Progenitor cell of endocrine pancreas (in vitro differentiated cells): ENCODE measurements at regions not wholly inside any gene's neighbourhood (a gene's known extent, or its start where the extent isn't known, plus 50 kb on each side); places are given as distances from the start of the nearest gene placed in this dataset.

Experiments used
- DNase-seq: peaks from one replicate; pipeline ENCODE4 v3.0.0; 2021; ENCODE audit warnings: low spot score; ENCODE audit not compliant: unreplicated experiment
- H3K27ac Mint-ChIP-seq: 2 replicates; pipeline ENCODE4 v1.8.0; 2021; ENCODE audit warnings: mild to moderate bottlenecking, moderate library complexity, mixed read lengths
- H3K27me3 Mint-ChIP-seq: 2 replicates; pipeline ENCODE4 v1.8.0; 2021; ENCODE audit warnings: mixed read lengths
- H3K36me3 Mint-ChIP-seq: 2 replicates; pipeline ENCODE4 v1.8.0; 2022; ENCODE audit warnings: mixed read lengths; ENCODE audit not compliant: insufficient read depth
- H3K4me1 Mint-ChIP-seq: 2 replicates; pipeline ENCODE4 v1.8.0; 2021; ENCODE audit warnings: low read depth, mixed read lengths
- H3K4me3 Mint-ChIP-seq: 2 replicates; pipeline ENCODE4 v1.8.0; 2021; ENCODE audit warnings: low read depth, mild to moderate bottlenecking, moderate library complexity, mixed read lengths
- H3K9me3 Mint-ChIP-seq: 2 replicates; pipeline ENCODE4 v1.8.0; 2021; ENCODE audit warnings: low read depth, mixed read lengths
- TF ChIP-seq, protein P1 (sequence below): fragments of 200-600 bp; sonication (generic); IDR thresholded peaks from one replicate; pipeline ENCODE4 v1.5.0; 2021; ENCODE audit warnings: antibody characterized with exemption, mild to moderate bottlenecking; ENCODE audit not compliant: unreplicated experiment

DNA sequence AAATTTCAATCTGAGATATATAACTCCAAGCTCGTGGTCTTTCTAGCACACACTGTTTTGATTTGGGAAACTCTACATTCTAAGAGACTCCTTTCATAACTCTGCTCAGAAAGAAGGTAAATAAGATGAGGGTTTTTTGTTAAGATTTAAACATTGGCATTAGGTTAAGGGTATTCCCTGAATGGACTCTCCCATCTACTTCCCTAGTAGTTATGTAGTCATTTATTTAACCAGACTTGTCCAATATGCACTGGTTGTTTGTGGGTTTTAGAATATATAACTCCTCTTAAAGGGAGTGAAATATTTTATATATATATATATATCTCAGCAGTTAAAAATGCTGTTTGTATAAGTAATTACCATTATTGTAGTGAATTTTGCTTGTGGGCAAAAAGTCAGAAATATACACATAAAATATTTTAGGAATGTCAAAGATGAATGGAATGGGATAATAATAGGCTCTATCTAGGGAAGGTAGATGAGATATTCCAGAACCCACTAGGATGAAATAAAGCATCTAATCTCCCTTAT is 61.5 kb upstream of the WDR75 start:
- H3K27ac Mint-ChIP-seq: no peak overlapping the region
- no peaks in the 10 kb centered on the region for H3K9me3 Mint-ChIP-seq
- H3K4me1 Mint-ChIP-seq: peaks cover 3% of the 10 kb centered on the region
- H3K4me3 Mint-ChIP-seq: no peak overlapping the region
- H3K36me3 Mint-ChIP-seq: no peaks in the 10 kb centered on the region
- no peaks in the 10 kb centered on the region for H3K27me3 Mint-ChIP-seq
- DNase-seq: no peak
- TF ChIP-seq, protein P1, sequence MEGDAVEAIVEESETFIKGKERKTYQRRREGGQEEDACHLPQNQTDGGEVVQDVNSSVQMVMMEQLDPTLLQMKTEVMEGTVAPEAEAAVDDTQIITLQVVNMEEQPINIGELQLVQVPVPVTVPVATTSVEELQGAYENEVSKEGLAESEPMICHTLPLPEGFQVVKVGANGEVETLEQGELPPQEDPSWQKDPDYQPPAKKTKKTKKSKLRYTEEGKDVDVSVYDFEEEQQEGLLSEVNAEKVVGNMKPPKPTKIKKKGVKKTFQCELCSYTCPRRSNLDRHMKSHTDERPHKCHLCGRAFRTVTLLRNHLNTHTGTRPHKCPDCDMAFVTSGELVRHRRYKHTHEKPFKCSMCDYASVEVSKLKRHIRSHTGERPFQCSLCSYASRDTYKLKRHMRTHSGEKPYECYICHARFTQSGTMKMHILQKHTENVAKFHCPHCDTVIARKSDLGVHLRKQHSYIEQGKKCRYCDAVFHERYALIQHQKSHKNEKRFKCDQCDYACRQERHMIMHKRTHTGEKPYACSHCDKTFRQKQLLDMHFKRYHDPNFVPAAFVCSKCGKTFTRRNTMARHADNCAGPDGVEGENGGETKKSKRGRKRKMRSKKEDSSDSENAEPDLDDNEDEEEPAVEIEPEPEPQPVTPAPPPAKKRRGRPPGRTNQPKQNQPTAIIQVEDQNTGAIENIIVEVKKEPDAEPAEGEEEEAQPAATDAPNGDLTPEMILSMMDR: no peak

DNA sequence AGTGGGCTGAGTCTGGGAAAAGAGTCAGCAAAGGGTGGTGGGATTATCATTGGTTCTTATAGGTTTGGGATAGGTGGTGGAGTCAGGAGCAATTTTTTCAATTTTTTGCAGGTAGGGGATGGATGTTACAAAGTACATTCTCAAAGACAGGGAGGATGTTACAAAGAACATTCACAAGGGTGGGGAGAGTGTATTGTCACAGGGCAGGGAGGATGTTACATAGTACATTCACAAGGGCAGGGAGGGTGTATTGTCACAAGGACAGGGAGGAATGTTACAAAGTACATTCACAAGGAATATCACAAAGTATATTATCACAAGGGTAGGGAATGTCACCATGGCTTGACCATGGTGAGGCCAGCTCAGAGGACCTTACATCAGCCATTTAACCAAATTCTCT is 58.6 kb upstream of the WDR75 start:
- TF ChIP-seq, protein P1: no peak
- H3K27ac Mint-ChIP-seq: no peak overlapping the region
- DNase-seq: no peak
- H3K27me3 Mint-ChIP-seq: no peaks in the 10 kb centered on the region
- no peaks in the 10 kb centered on the region for H3K9me3 Mint-ChIP-seq
- H3K4me1 Mint-ChIP-seq: peaks cover 1% of the 10 kb centered on the region
- H3K4me3 Mint-ChIP-seq: no peak overlapping the region
- H3K36me3 Mint-ChIP-seq: no peaks in the 10 kb centered on the region

DNA sequence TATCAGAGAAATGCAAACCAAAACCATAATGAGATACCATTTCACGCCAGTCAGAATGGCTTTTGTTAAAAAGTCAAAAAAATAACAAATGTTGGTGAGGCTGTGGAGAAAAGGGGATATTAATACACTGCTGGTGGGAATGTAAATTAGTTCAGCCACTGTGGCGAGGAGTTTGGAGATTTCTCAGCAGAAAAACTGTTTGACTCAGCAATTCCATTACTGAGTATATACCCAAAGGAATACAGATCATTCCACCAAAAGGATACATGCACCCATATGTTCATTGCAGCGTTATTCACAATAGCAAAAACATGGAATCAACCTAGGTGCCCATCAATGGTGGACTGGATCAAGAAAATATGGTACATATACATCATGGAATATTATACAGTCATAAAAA is 54.5 kb upstream of the WDR75 start:
- TF ChIP-seq, protein P1: no peak
- H3K27me3 Mint-ChIP-seq: no peaks in the 10 kb centered on the region
- no peaks in the 10 kb centered on the region for H3K36me3 Mint-ChIP-seq
- no peaks in the 10 kb centered on the region for H3K4me1 Mint-ChIP-seq
- no peak overlapping the region for H3K4me3 Mint-ChIP-seq
- no peak for DNase-seq
- no peak overlapping the region for H3K27ac Mint-ChIP-seq
- H3K9me3 Mint-ChIP-seq: no peaks in the 10 kb centered on the region

DNA sequence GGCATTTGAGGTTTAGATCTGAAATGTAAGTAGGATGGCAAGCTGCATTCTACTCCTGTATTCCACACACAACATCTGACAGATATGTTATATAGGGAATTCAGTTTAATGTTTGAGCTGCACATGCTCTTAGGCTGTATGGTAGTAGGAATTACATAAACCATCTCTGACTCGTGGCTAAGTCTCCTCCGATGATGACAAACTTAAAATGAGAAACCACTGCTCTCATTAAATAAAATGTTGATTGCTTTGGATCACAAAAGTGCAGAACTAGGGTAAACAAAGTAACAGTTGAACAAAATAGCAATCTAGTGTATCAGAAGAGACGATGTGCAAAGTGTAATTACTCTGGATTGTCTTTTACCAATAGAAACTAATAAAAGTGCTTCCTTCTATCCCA is 50.1 kb upstream of the WDR75 start:
- Mint-ChIP-seq H3K27ac (no peak overlapping the region), H3K27me3 (no peaks in the 10 kb centered on the region), H3K4me3 (no peak overlapping the region), H3K9me3 (no peaks in the 10 kb centered on the region), H3K36me3 (no peaks in the 10 kb centered on the region), H3K4me1 (peaks cover 4% of the 10 kb centered on the region)
- no peak for DNase-seq
- TF ChIP-seq, protein P1: no peak
